ENCODE measurements at regions not wholly inside any gene's neighbourhood (a gene's known extent, or its start where the extent isn't known, plus 50 kb on each side); places are given as distances from the start of the nearest gene placed in this dataset.

DNA sequence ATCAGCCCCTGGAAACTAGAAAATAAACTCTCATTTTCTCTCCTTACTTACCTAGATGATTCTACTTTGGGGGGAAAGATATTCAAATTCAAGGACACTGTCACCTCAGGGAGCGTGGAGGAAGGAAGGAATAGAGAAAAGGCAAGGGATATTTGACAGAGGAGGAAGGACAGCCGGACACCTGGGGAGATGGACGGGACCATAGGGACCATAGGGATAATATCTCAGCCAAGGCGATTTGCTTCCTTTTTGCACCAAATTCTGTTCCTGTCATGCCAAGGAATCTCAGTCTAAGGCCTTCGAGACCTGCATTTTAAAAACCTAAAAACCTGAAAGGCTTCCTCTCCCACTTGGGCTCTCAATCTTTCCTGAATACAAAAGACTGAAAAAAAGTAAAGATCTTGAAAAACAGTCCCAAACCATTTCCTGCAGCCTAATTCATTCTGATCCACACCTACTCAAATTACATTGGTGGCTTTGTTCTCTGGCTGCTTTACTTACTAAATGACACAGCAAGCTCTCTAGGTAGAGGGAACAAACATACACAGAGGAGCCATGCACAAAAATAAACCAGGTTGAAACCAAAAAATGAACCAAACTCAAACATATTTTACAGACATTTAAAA is 73.9 kb upstream of the SLC24A5 start:
- no peak for DNase-seq (ENCODE audit: low spot score)

DNA sequence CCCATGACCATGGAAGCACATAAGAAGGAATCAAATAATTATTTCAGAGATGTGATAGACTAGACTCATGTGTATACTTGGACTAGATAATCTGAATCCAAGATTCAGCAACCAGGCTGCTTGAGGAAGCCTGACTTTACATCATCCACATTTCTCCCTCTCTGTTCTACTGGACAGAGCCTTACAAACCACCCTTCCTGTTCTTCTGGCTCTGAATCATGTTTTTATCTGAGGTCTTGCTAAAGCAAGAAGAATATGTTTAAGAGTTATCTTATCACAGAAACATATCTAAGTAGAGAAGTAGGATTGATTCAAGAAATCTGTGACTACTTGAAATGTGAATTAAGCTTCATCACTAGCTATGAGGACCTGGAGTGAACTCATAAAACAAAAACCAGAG is 71.1 kb upstream of the SLC24A5 start:
- DNase-seq (ENCODE audit: low spot score): no peak

- DNase-seq (ENCODE audit: low spot score): no peak
These were observed 67.8 kb upstream of the SLC24A5 start for GRCh38 chr15:48052946-48053345.

DNA sequence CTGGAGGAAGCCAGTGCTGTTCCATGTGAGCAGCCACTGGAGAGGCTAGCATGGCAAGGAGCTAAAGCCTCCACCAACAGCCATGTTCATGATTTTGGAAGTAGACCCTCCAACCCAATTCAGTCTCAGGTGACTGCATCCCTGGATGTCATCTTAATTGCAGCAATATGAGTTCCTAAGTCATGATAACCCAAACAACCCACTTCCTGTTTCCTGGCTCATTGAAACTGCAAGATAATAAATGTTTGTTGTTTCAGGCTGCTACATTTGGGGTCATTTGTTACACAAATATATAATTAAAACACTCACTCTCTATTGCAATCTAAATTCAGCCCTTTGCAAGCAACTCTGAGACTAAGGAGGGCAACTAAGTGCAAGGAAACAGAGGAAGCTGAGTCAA is 62.4 kb upstream of the SLC24A5 start:
- no peak for DNase-seq (ENCODE audit: low spot score)

DNA sequence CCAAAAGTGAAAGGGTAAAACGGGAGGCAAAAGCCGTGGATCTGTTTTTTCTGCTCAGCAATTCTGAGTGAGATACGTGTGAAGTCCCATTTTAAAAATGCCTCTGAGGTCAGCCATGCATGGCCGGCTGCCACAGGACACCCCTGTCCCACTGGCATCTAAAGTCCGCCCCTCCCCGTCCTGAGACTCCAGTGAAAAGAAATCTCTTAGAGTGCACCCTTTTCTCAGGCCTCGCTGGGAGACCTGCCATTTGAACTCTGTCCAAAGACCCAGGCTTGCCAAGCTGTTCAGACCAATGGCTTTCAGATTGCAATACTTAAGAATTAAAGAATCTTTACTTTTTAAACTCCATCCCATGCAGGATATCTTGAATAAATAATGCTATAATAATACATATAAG is 61.0 kb upstream of the SLC24A5 start:
- no peak for DNase-seq (ENCODE audit: low spot score)

GRCh38 chr15:48060396-48060795 is 60.4 kb upstream of the SLC24A5 start:
- no peak for DNase-seq (ENCODE audit: low spot score)

- no peak for DNase-seq (ENCODE audit: low spot score)
These were observed 59.2 kb upstream of the SLC24A5 start for GRCh38 chr15:48061605-48062004.

DNA sequence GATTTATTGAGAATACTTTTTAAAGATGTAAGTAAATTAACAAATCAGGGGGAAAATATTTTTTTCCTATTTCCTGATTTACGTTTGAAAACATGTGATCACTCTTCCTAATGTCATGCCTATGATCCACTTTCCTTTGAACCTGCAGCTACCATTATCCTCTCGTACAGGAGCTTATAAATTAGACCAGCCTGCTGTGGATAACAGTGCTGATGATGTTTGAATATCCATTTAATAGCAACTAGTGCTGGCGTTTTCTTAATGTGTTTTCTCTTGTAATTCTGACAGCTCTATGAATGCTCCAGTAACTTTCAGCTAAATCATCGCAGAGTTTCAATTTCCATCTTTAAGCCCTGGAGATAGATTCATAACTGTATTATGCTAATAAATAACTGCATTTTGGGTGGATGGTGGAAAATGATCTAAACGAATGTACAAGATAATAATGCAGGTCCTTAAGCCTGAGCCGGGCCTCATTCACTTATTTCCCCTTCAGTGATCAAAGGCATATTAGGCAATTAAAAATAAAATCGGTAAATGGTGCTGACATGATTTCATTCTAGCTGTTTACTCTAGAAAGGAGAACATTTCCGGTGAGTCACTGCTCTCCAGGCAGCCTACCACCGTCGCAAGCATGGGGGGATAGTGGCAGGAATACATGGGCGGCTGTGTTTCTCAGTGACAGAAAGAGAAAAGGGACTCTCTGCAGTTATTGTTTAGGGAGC is 58.5 kb upstream of the SLC24A5 start:
- no peak for DNase-seq (ENCODE audit: low spot score)

DNA sequence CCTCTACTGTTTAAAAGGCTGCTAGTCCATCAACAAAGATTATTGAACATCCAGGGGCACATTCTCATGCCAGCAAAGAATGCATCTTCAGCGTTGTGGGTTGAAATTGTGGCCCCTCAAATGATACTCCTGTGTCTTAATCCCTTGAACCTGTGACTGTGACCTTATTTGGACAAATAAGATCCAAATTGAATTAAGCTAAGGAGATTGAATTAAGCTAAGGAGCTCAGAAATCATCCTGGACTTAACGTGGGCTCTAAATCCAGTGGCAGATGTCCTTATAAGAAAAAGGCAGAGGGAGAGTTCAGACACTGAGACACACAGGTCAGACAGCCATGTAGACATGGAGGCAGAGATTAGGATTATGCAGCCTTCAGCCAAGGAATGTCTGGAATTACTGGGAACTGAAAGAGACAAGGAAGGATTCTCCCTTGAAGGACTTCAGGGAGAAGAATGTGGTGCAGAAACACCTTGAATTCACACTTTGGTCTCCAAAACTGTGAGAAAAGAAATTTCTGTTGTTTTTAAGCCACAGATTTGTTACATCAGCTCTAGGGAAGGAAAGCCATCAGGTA is 57.3 kb upstream of the SLC24A5 start:
- DNase-seq (ENCODE audit: low spot score): no peak

DNA sequence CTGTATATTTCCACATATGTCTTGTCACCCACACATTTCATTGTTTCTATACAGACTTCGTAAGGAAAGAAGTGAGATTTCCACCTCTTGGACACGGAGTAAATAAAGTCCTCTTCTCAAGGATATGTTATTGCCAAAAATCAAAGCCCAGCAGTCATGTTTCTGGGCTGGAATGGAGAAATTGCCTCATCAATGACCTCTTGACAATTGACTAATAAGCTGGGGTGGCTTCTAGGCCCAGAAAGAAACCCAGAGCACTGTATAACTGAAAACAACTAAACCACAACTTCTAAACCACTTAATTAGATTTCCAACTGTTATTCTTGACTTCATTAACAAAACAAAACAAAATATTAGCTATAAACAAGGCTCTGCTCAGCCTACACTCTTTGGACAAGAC is 56.4 kb upstream of the SLC24A5 start:
- no peak for DNase-seq (ENCODE audit: low spot score)

DNA sequence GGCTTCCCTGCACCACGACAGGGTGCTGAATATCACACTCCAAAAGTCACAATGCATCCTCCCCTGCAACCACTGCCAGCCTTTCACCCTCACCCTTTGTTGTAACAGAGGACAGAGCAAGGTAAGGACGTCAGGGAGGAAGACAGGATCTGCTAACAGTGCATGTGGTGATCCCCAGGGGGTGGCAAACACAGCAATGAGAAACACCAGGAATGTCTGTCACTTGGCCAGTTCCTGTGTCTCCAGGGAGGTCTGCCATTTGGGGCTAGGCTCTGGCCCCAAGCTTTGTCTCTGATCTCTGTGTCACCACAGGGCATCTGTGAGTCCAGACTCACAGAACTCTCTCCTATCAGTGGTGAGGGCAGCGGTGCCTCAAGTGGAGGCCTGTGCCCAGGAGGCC is 54.3 kb upstream of the SLC24A5 start:
- DNase-seq (ENCODE audit: low spot score): no peak

All from HuH-7 (cell line).